ENCODE measurements at regions not wholly inside any gene's neighbourhood (a gene's known extent, or its start where the extent isn't known, plus 50 kb on each side); places are given as distances from the start of the nearest gene placed in this dataset.

DNA sequence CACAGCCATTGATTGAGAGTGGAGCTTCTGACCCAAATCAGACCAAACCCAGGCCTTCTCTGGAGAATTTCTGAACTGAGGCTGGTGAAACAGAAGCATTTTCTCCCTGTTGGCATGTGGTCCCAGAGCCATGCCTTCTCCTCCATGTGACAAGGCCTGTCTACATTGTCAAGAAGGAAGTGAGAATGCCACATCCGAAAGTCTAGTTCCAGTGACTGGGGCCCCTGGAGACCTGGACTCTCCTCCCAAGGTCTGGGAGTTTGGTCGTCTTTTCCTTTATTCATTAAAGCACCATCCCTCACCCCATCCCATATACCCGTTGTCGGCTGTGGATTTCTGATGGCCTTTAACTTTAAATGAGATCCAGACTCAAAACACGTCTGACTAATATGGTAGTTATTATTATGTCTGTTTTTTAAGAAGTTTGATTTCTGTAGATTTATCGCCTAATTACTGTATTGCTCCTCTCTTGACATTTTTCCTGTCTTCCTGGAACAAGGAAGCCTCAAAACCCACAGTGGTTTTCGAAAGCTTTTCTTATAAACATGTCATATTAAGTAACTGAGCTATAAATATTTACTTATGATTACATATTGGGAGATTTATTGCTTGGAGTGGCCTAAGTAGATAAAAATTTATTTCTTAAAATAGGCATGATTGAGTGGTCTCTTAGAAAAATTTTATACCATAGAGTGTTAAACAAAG lies 128.3 kb upstream of the FRY start:
- TF ChIP-seq, protein P1, sequence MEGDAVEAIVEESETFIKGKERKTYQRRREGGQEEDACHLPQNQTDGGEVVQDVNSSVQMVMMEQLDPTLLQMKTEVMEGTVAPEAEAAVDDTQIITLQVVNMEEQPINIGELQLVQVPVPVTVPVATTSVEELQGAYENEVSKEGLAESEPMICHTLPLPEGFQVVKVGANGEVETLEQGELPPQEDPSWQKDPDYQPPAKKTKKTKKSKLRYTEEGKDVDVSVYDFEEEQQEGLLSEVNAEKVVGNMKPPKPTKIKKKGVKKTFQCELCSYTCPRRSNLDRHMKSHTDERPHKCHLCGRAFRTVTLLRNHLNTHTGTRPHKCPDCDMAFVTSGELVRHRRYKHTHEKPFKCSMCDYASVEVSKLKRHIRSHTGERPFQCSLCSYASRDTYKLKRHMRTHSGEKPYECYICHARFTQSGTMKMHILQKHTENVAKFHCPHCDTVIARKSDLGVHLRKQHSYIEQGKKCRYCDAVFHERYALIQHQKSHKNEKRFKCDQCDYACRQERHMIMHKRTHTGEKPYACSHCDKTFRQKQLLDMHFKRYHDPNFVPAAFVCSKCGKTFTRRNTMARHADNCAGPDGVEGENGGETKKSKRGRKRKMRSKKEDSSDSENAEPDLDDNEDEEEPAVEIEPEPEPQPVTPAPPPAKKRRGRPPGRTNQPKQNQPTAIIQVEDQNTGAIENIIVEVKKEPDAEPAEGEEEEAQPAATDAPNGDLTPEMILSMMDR (conservative IDR thresholded peaks at IDR 0.05; ENCODE audit: low read length) = no peak
- no peak for TF ChIP-seq EZH2phosphoT487 (IDR thresholded peaks at IDR 0.05; ENCODE audit: borderline replicate concordance)
